ENCODE measurements at regions not wholly inside any gene's neighbourhood (a gene's known extent, or its start where the extent isn't known, plus 50 kb on each side); places are given as distances from the start of the nearest gene placed in this dataset.

DNA sequence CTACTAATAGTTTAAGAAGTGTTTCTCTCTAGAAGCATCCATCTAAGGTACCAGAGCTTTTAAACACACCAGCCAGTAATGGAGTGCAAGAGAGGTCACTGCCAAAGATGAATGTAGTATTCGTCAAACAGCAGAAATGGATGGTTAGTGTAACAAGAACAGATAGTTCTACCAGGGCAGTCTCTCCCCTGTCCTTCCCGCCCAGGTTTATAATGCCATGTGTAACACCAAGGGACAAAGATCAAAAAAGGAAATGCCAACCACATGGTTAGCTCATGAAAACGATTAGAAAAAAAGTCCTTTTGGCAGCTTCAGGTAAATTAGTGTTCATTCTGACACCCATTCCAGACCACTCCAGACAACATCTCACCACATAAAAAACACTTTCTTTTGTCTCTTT is 100.9 kb downstream of the RPS29 start:
- no peak overlapping the region for H3K4me3 ChIP-seq
- POLR2A ChIA-PET (ENCODE audit: unreplicated experiment), result no interaction called here
- no peaks in the 10 kb centered on the region for H3F3A ChIP-seq (ENCODE audit: insufficient read depth, low read depth)
- no peaks in the 10 kb centered on the region for H3K9me3 ChIP-seq (ENCODE audit: insufficient read depth, low read depth)
- no peaks in the 10 kb centered on the region for H3K27me3 ChIP-seq (ENCODE audit: insufficient read depth, low read depth)
- CTCF ChIA-PET, result interaction anchor here (0.6 kb wide), 1 partner anchor 12 kb away, joined by 3 read pairs; no protein-coding TSS in a partner anchor
- H3K4me2 ChIP-seq, result no peak overlapping the region
- no peaks in the 10 kb centered on the region for H3K36me3 ChIP-seq (ENCODE audit: low read depth)
- no TSS peak for BruUV-seq (replicated peaks)
- H3K27ac ChIP-seq, result no peak overlapping the region
- no peaks in the 10 kb centered on the region for H3K9me2 ChIP-seq (ENCODE audit: insufficient read depth)
- no peaks in the 10 kb centered on the region for H4K20me1 ChIP-seq (ENCODE audit: insufficient read depth)
- H2AFZ ChIP-seq, result no peak overlapping the region
- intact Hi-C loops (cut with micrococcal nuclease; ENCODE audit: unreplicated experiment), result no loop called here
- no peak for TF ChIP-seq EZH2 (IDR thresholded peaks at IDR 0.05; ENCODE audit: low read depth)
- TF ChIP-seq, protein P1, sequence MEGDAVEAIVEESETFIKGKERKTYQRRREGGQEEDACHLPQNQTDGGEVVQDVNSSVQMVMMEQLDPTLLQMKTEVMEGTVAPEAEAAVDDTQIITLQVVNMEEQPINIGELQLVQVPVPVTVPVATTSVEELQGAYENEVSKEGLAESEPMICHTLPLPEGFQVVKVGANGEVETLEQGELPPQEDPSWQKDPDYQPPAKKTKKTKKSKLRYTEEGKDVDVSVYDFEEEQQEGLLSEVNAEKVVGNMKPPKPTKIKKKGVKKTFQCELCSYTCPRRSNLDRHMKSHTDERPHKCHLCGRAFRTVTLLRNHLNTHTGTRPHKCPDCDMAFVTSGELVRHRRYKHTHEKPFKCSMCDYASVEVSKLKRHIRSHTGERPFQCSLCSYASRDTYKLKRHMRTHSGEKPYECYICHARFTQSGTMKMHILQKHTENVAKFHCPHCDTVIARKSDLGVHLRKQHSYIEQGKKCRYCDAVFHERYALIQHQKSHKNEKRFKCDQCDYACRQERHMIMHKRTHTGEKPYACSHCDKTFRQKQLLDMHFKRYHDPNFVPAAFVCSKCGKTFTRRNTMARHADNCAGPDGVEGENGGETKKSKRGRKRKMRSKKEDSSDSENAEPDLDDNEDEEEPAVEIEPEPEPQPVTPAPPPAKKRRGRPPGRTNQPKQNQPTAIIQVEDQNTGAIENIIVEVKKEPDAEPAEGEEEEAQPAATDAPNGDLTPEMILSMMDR (conservative IDR thresholded peaks at IDR 0.05), result no peak
- H3K4me1 ChIP-seq (replicated peaks; ENCODE audit: insufficient read depth), result no peaks in the 10 kb centered on the region
- no peaks in the 10 kb centered on the region for H3K79me2 ChIP-seq (ENCODE audit: low read depth)
- DNase-seq, result no peak

- DNase-seq, result no peak
- Histone ChIP-seq H3K4me3 (no peak overlapping the region), H3K4me2 (no peak overlapping the region), H3K79me2 (ENCODE audit: low read depth) (no peaks in the 10 kb centered on the region), H3K27ac (no peak overlapping the region), H3K9me2 (ENCODE audit: insufficient read depth) (no peaks in the 10 kb centered on the region), H3F3A (ENCODE audit: insufficient read depth, low read depth) (no peaks in the 10 kb centered on the region), H3K4me1 (replicated peaks; ENCODE audit: insufficient read depth) (no peaks in the 10 kb centered on the region), H3K27me3 (ENCODE audit: insufficient read depth, low read depth) (no peaks in the 10 kb centered on the region), H3K9me3 (ENCODE audit: insufficient read depth, low read depth) (no peaks in the 10 kb centered on the region), H2AFZ (no peak overlapping the region), H4K20me1 (ENCODE audit: insufficient read depth) (no peaks in the 10 kb centered on the region), H3K36me3 (ENCODE audit: low read depth) (no peaks in the 10 kb centered on the region)
- TF ChIP-seq, protein P1 (conservative IDR thresholded peaks at IDR 0.05), result no peak
- no peak for TF ChIP-seq EZH2 (IDR thresholded peaks at IDR 0.05; ENCODE audit: low read depth)
- intact Hi-C loops (cut with micrococcal nuclease; ENCODE audit: unreplicated experiment), result no loop called here
- CTCF ChIA-PET, result no interaction called here
- no TSS peak for BruUV-seq (replicated peaks)
- POLR2A ChIA-PET (ENCODE audit: unreplicated experiment), result no interaction called here
These were observed 102.0 kb downstream of the RPS29 start for GRCh38 chr14:49484180-49484579.

- POLR2A ChIA-PET (ENCODE audit: unreplicated experiment), result no interaction called here
- no peak overlapping the region for H3K4me3 ChIP-seq
- no peaks in the 10 kb centered on the region for H3K36me3 ChIP-seq (ENCODE audit: low read depth)
- H3K79me2 ChIP-seq (ENCODE audit: low read depth), result no peaks in the 10 kb centered on the region
- H4K20me1 ChIP-seq (ENCODE audit: insufficient read depth), result no peaks in the 10 kb centered on the region
- CTCF ChIA-PET, result no interaction called here
- no peaks in the 10 kb centered on the region for H3K9me3 ChIP-seq (ENCODE audit: insufficient read depth, low read depth)
- DNase-seq, result no peak
- no peak overlapping the region for H2AFZ ChIP-seq
- H3K4me2 ChIP-seq, result no peak overlapping the region
- no peak overlapping the region for H3K27ac ChIP-seq
- no peaks in the 10 kb centered on the region for H3K9me2 ChIP-seq (ENCODE audit: insufficient read depth)
- BruUV-seq (replicated peaks), result no TSS peak
- no peaks in the 10 kb centered on the region for H3K27me3 ChIP-seq (ENCODE audit: insufficient read depth, low read depth)
- H3K4me1 ChIP-seq (replicated peaks; ENCODE audit: insufficient read depth), result no peaks in the 10 kb centered on the region
- TF ChIP-seq EZH2 (IDR thresholded peaks at IDR 0.05; ENCODE audit: low read depth), result no peak
- TF ChIP-seq, protein P1 (conservative IDR thresholded peaks at IDR 0.05), result no peak
- intact Hi-C loops (cut with micrococcal nuclease; ENCODE audit: unreplicated experiment), result no loop called here
- no peaks in the 10 kb centered on the region for H3F3A ChIP-seq (ENCODE audit: insufficient read depth, low read depth)
These were observed 102.9 kb downstream of the RPS29 start for GRCh38 chr14:49483268-49483667.

All from PC-9 (cell line).